GM21515 (cell line): ENCODE measurements at regions not wholly inside any gene's neighbourhood (a gene's known extent, or its start where the extent isn't known, plus 50 kb on each side); places are given as distances from the start of the nearest gene placed in this dataset.
A peak's percentile ranks its signal among the peaks of the same experiment; 100 is the strongest.

Source experiments
- ATAC-seq: cut with Tn5 transposase; IDR thresholded peaks from one replicate; pipeline ENCODE4 v1.9.1; 2021; ENCODE audit not compliant: unreplicated experiment

DNA sequence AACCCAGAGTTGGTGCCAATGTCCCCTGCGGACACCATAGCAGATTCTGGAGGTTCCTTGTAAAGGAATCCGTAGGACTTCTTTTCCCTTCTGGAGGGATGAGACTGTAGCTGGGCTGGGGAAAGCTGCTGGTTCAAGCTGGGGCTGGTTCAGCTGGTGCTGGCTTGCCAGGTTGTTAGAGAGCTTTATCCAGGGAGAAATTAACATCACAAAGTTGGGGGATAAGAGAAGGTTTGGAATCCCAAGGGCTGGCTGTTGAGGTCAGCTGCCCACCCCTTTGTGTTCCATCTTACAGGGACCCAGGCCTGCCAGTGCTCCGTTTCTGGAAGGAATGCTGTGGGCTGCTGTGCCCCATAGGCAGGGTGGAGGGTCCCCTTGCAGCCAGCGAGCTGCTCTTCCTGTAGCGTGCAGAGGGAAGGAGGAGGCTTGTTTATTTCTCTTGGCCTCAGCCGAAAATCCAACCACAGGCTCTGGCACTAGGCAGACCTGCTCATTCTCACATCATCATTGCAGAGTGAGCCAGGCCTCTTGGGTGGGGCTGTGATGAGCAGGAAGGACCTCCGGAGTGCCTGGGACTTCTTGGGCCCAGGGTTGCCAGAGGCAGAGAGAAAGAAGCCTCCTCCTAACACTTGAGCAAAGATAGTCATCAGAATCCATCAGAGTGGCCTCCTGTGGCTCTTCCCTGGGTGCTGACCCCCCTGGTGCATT, 251.1 kb downstream of the SEC14L1 start:
- no peak for ATAC-seq

DNA sequence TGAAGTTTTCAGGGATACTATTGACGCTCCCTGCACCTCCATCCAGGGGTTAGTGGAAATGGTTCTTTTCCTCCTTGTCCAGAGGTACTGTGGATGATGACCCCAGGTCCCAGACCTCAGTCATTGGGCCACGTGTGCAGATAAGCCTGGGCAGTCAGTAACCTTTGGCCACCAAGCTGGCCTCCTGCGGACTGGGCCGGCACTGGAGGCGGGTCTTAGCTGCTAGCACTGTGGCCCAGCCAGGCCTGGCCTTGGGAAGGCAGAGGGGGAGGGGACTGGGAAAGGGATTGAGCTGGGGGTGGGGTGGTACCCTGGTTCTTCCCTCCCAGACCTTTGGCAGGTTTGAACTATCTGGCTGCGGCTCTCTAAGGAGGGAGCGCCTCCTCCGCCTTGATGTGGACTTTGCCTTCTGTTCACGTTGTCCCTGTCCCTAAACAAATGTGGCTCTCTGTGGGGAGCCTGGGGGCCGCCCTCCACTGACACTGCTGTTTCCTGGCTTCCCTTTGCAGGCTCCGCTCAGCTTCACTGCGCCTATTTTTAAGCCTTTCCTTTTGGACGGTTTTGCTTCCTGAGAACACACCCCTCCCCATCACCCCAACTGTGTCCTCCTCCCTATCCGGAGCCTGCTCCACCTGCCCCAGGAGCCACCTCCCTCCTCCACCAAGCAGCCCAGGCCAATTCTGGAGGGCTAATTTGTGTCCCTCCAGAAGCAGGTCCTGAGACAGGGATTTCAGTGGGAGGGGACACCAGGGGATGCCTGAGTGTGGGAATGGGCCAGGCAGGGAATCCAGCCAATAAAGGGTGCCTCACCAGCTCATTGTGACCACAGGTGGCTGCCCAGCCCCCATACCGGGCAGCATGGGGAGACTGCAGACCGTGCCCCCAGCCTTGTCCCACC, 251.9 kb downstream of the SEC14L1 start:
- no peak for ATAC-seq

DNA sequence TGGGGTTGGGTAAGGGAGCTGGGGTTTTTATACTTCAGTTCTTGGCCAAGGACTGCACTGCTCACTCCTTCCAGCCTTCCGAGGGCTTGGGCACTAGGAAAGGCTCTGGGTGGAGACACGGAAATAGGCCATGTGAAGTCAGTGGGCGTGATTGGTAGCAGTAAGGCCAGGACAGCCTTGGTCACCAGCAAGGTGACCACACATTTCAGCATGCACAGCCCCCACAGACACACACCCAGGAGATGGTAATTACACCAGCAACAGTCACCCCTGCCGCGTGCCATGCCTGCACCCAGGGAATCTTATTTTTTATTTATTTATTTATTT, 252.5 kb downstream of the SEC14L1 start:
- ATAC-seq: no peak

DNA sequence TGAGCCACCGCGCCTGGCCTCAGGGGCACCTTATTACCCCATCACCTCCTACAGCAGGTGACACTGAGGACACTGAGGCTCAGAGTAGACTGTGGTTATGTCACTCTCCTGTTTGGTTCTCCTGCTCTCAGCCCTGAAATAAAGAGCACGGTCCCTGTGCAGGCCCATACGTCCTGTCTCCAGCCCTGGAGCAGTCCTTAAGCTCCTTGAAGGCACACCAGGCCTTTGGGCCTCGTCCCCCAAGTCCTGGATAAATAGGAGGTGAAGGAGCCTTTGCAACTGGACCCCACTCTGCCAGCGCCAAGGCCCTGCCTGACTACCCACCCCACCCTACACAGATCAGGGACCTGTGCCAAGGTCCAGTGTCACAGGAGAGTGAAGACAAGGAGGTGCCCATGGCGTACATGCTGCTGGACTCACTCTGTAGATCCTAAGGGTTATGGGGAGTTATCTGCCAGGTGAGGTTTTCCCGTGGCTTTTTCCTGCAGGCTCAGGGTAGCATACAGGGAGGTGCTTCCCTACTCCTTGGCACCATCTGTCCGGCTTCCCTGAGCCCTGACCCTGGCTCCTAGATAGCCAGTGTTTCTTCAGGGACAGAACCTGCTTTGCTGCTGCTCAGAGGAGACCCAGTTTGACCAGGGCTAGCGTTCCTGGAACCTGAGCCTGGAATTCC, 253.2 kb downstream of the SEC14L1 start:
- no peak for ATAC-seq

DNA sequence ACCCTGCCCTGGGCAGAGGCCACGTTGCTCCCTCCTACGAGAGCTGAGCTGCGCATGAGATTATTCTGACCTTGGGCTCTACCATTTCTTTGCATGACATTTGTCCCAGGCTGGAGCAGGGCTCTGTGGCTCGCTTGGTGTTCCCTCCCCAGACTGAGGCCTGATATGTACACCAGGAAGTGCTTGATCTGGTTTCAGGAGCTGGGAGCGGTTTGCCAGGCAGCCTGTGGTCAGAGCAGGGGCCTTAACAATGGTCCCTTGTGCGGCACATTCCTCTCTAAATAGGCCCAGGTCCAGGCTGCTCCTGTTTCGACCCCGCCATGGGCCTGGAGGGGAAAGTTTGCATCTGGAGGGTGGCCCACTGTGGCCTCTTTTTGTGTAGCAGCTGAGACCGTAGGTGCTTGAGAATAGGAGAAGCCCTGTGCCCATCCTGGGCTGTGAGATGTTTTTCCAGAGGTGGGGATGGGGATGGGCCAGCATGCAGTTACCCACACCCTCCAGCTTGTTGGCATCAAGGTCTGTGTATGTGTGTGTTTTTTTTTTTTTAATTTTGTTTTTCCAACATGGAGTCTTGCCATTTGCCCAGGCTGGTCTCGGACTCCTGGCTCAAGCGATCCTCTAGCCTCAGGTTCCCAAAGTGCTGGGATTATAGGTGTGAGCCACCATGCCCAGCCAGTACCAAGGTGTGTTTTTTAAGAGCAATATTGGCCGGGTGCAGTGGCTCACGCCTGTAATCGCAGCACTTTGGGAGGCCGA, 253.9 kb downstream of the SEC14L1 start:
- no peak for ATAC-seq

DNA sequence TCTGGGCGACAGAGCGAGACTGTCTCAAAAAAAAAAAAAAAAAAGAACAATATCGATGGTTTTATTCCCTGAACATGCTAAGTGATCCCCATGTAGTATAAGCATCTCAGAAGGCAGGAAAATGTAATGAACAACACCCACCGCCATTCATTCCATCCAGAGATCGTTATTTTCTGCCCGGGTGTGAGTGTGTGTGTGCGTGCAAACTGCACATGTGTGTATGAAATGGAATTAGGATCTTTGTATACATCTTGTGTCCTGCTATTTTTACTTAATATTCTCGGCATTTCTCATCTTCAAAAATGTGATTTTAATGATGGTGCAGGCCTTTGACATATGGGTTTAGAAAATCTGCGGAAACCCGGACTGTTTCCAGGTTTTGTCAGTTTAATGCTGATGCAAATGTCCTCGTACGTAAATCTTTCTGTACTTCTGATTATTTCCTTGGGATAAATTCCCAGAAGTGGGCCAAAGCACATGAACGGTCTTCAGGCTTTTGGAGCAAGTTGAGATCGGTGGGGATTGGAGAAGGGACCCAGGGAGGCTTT, 254.8 kb downstream of the SEC14L1 start:
- no peak for ATAC-seq

DNA sequence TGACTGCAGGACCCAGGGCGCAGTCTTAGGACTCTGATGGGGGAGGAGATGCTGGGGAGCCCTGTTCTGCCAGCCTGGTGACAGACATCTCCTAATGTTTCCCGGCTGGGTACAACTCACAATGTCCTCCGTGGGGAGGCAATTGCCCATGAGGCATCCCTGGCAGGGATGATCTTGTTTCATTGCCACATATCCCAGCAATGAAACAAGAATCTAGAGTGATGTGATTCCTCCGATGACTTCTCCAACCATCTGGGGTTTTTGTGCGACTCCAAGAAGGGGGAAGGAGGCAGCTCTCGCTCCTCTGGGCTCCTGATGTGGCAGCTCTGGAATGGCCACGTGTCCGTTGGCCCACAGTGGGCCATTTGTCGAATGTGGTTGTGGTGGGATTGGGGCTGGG, 255.8 kb downstream of the SEC14L1 start:
- ATAC-seq: no peak

DNA sequence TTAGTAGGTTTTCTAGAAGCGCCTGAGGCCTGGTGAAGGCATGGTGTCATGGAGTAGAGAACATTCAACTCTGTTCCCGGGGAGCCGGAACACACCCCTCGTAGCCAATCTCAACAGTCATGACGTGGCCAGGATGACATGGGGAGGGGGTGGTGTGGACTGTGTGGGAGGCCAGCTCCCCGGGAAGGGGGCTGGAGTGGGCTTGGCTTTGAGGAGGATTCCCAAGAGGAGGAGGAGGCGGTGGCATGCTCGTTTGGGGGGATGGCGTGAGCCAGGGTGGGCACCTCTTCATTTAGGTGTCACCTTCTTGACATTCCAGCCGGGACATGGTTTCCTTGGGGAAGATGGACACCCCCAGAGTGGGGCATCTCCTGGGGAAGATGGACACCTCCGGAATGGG, 257.5 kb downstream of the SEC14L1 start:
- no peak for ATAC-seq

DNA sequence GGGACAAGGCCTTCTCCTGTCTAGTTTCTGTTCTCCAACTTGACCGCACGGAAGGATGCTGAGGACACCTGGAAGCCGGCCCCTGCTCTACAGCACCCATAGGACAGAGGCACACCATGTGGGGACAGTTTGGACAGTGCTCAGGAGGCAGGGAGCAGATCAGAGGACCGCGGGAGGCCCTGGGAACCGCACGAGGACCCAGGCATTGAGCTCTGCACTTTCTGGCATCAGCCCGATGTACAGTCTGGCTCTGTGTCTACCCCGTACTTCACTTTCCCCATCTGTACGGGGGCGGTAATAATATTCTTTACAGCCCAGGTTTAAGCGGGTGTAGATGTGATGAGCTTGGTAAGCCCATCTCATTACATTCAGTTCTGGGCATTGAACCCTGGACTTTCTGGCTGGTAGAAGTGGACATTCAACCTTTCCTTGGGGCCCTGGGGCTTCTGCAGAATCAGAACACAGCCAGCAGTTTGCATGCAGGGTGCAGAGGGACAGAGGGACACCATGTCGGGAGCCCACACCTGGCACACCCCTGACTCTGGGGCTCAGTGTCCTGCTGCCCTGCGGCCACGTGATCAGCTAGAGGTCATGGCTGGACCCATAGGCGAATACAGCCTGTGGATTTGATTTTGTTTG, 258.7 kb downstream of the SEC14L1 start:
- ATAC-seq: no peak

DNA sequence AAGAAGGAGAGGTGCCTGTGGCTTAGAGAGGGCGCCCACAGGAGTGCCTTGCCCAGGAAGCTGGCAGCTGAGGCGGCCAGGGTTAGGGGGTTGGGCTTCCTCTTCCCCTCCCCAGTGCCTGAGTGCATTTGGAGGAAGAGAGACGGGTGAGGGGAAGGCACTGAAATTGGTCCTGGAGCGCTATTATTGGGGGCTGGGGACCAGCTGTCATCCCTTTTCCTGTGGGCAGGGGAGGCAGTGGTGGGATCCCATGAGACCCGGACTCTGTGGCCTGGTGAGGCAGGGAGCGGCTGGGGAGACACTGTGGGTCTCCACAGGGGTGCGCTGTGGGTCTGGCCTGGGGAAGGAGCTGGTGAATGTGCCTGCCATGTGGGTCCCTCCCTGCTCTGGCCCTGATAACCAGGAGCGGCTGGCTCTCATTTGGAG, 259.7 kb downstream of the SEC14L1 start:
- no peak for ATAC-seq

DNA sequence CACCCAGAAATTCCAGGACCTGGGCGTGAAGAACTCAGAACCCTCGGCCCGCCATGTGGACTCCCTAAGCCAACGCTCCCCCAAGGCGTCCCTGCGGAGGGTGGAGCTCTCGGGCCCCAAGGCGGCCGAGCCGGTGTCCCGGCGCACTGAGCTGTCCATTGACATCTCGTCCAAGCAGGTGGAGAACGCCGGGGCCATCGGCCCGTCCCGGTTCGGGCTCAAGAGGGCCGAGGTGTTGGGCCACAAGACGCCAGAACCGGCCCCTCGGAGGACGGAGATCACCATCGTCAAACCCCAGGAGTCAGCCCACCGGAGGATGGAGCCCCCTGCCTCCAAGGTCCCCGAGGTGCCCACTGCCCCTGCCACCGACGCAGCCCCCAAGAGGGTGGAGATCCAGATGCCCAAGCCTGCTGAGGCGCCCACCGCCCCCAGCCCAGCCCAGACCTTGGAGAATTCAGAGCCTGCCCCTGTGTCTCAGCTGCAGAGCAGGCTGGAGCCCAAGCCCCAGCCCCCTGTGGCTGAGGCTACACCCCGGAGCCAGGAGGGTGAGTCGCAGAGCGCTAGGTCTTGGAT, 261.5 kb downstream of the SEC14L1 start:
- ATAC-seq: no peak

DNA sequence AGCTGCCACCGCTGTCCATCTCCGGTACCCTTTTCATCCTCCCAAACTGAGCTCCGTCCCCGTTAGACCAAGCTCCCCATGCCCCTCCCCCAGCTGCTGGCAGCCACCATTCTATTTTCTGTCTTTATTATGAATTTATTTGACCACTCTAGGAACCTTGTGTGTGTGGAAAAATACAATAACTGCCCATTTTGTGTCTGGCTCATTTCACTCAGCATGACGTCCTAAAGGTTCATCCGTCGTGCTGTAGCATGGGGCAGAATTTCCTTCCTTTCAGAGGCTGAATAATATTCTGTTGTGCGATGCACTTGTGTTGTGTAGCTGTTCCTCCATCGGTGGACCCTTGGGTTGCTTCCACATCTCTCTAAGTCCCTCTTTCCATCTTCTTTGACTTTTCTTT, 263.1 kb downstream of the SEC14L1 start:
- no peak for ATAC-seq

DNA sequence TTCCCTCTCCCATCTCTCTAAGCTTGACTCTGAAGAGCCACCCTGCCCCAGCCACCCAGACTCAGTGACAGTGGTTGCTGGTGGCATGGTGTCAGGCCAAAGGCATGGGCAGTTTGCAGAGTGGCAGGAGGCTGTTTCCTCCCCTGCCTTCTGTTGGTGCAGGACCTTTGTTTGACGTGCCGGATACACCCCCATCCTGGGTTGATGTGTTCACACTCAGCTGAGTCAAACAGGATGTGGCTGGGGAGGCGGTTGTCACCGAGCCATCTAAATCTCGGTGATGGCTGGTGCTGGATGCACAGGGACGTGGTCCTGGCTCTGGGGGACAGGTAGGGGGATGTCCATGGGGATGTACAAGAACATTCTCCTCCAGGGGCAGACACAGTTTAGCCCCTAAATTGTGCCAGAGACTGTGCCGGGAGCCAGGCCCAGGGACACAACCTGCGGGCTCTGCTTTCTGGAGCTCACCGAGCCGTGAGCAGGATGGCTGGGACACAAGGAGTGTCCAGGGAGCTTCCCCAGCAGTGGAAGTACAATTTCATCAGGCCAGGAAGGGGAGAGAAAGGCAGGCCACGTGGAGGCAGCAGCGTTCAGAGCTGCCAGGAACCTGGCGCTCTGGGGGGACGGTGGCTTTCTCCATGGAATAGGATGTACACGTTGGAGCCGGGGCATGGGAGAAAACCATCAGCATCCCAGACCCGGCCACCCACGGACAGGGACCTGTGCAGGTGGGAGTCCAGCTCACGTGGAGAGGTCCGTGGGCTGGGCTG, 264.2 kb downstream of the SEC14L1 start:
- ATAC-seq: peak; percentile 50

DNA sequence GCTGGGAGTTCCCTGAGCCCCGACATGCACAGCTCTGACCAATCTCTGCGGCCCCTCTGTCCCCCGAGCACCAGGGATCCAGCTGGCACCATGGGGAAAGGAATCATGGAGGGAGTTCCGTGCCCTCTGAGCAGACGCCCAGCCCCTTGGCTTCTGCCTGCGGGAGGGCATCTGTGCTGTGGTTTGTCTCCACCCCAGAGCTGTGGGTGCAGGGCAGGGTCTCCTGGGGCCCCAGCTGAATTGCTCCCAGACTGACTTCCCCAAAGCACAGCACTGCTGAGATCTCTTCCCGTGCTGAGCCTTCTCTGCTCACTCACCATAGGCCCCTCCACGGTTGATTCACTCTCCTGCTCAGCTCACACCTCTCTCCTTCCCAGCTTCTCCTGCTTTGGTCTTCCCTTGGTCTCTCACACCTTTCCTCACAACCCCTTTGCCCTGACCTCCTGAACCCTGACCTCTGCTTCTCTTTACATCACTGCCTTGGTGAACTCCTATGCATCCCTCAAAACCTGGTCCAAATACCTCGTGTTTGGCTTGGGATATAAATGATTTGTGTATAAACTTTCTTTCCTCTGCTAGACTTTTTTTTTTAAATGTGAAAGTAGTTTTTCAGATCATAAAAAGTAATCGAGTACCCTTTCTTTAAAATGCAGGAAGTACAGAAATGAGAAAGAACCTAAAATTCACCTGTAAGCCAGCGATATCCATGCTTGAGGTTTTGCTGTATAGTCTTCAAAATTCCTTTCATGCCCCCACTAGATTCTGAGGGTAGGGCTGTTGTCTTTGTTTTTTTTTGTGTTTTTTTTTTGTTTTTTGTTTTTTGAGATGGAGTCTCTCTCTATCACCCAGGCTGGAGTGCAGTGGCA, 265.3 kb downstream of the SEC14L1 start:
- no peak for ATAC-seq

DNA sequence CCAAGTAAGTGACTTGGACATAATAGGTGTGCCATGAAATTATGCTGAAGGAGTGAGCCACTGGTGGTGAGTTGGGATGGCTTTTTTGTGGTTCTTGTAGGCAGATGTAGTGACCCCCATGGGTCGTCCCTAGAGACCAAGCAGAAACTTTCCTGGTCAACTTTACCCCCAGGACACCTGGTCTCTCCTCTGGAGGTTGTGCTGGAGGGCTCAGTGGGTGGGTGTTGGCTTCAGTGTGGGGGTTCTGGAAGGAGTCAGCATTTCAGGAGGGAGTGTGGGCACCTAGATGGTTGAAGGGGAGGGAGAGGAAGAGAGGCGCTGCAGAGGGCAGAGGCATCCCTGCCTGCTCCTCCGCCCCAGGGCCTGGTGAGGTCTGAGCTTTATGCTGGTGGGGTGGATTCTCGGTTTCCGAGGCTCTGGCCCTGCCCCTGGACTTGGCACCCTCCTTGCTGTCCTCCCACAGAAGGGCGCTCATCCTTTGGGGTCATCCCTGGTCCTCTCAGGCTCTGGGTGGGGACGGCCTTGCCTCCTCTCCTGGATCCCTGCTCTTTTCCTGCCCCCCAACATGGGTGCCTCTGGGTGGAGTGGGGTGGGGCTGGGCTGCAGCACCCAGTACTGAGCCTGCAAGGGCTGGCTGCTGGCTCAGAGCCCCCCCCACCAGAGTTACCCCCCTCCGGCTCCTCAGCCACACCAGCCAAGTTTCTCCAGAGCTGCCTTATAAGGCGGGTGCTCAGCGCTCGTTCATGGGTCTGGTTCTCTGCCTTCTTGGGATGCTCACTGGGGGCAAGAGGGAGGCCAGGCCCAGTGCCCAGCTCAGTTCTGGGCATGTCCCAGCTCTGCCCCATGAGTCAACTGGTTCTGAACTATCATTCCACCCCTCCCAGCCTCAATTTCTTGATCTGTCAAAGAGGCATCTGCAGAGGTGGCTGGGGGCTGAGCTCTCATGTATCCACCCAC, 266.8 kb downstream of the SEC14L1 start:
- ATAC-seq: no peak

DNA sequence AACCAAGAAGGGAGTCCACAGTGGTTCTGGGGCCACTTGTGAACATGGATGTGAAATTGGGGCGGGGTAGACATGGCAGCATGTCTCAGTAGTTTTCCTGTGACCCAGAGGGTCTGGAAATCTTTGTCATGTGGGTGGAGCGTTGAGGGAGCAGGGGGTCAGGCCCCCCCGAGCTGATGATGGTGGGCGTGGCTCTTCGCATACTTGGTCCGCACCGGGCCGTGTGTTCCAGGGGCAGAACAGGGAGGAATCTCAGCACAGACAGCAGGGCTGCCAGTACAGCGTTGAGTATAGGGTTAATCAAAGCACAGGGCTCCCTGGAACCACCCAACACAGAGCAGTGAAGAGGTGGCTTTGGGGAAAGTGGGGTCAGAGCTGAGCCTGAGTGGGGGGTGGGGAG, 267.5 kb downstream of the SEC14L1 start:
- no peak for ATAC-seq
